SU-DHL-6 (cell line): ENCODE measurements at regions not wholly inside any gene's neighbourhood (a gene's known extent, or its start where the extent isn't known, plus 50 kb on each side); places are given as distances from the start of the nearest gene placed in this dataset.

ENCODE experiments used
- CTCF ChIP-seq: fragments of 200-600 bp; sonication (generic); IDR thresholded peaks from one replicate; pipeline ENCODE4 v1.5.1; 2017; ENCODE audit warnings: antibody characterized with exemption, mild to moderate bottlenecking, low read length, moderate library complexity; ENCODE audit not compliant: insufficient read depth, poor library complexity, severe bottlenecking
- EZH2phosphoT487 ChIP-seq: fragments of 200-600 bp; sonication (generic), shearing (Covaris generic); conservative IDR thresholded peaks from 2 replicates; pipeline ENCODE4 v1.6.1; 2018; ENCODE audit warnings: mild to moderate bottlenecking, antibody characterized with exemption, low read length, moderate library complexity, mixed read lengths

DNA sequence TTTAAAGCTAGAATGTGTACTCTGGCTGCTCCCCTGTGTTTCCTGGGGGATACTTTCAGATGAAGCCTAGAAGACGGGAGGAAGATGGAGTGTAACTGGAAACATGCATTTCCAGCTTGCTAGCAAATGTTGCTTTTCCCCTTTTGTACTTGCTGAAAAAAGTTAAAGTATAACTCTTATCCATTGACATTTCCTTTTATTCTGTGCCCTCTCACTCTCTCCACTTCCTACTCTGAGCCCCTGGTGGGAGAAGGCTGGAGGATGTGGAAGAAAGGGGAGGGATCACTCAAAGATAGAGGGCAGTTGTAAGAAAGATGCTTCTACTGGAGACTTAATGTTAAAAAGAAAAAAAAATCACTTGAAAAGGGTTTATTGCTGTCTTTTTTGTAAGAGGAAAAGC is 396.5 kb downstream of the DTHD1 start:
- no peak for TF ChIP-seq CTCF
- TF ChIP-seq EZH2phosphoT487: no peak
